Hepatocyte (in vitro differentiated cells): ENCODE measurements at regions not wholly inside any gene's neighbourhood (a gene's known extent, or its start where the extent isn't known, plus 50 kb on each side); places are given as distances from the start of the nearest gene placed in this dataset.

ENCODE experiments used
- CTCF ChIP-seq: fragments of 200-600 bp; sonication (generic); IDR thresholded peaks from 2 replicates; pipeline ENCODE4 v1.5.1; 2016; ENCODE audit warnings: antibody characterized with exemption, mild to moderate bottlenecking; ENCODE audit not compliant: poor library complexity
- EZH2 ChIP-seq: fragments of 200-600 bp; sonication (generic); IDR thresholded peaks from 2 replicates; pipeline ENCODE4 v1.6.1; 2016; ENCODE audit warnings: antibody characterized with exemption, mild to moderate bottlenecking, borderline replicate concordance
- EZH2phosphoT487 ChIP-seq: fragments of 200-600 bp; sonication (generic); IDR thresholded peaks from one replicate; pipeline ENCODE4 v1.6.1; 2018; ENCODE audit warnings: antibody characterized with exemption, mild to moderate bottlenecking, low read depth, moderate library complexity; ENCODE audit not compliant: unreplicated experiment, severe bottlenecking

DNA sequence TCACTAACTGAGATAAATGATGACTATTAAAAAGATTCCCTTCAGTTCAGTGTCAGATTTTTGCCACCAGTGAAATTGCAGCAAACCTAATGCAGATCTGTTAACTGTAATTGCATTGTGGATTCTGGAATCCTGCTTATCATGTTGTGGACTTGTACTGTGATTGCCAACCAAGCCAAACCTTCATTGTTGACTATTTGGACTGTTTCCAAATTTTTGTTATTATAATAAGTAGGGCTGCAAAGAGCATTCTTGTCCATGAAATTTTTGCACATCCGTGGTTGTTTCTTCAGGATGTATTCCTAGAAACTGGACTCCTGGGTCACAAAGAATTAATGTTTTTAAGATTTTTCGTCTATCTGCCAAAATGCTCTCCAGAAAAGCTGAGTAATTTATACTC is 281.6 kb upstream of the ZMIZ1 start:
- TF ChIP-seq EZH2phosphoT487 (no peak), CTCF (no peak), EZH2 (no peak)
